Immature natural killer cell (primary cell): ENCODE measurements at regions not wholly inside any gene's neighbourhood (a gene's known extent, or its start where the extent isn't known, plus 50 kb on each side); places are given as distances from the start of the nearest gene placed in this dataset.
"Not testable (repeated sequence)": the region's sequence is repeated elsewhere in the genome, so short reads cannot be mapped to it uniquely, and the experiment has no call there.

Source experiments
- DNase-seq, 3 donors: peaks; one replicate each; pipeline ENCODE4 v3.0.0; 2022; ENCODE audit warnings: mixed read lengths in 1 of 3
- H3K27ac Mint-ChIP-seq, 6 donors: one replicate each; pipeline ENCODE4 v1.8.0; 2020; ENCODE audit warnings: mixed read lengths in 6 of 6, mild to moderate bottlenecking in 5 of 6, inconsistent platforms in 4 of 6, moderate library complexity in 3 of 6
- H3K27me3 Mint-ChIP-seq, 3 donors: one replicate each; pipeline ENCODE4 v1.8.0; 2020 to 2021; ENCODE audit warnings: low read depth in 3 of 3, mild to moderate bottlenecking in 3 of 3, mixed read lengths in 3 of 3, moderate library complexity in 3 of 3, inconsistent platforms in 1 of 3
- H3K36me3 Mint-ChIP-seq, 3 donors: one replicate each; pipeline ENCODE4 v1.8.0; 2020; ENCODE audit warnings: mixed read lengths in 3 of 3, inconsistent platforms in 2 of 3, mild to moderate bottlenecking in 2 of 3
- H3K4me1 Mint-ChIP-seq, 2 donors: one replicate each; pipeline ENCODE4 v1.8.0; 2020; ENCODE audit warnings: inconsistent platforms in 2 of 2, mild to moderate bottlenecking in 2 of 2, mixed read lengths in 2 of 2, moderate library complexity in 1 of 2
- H3K4me3 Mint-ChIP-seq, 5 donors: one replicate each; pipeline ENCODE4 v1.8.0; 2020; ENCODE audit warnings: mild to moderate bottlenecking in 5 of 5, mixed read lengths in 5 of 5, inconsistent platforms in 3 of 5, moderate library complexity in 3 of 5
- H3K9me3 Mint-ChIP-seq, 6 donors: one replicate each; pipeline ENCODE4 v1.8.0; 2020; ENCODE audit warnings: mild to moderate bottlenecking in 6 of 6, mixed read lengths in 6 of 6, inconsistent platforms in 4 of 6, moderate library complexity in 3 of 6

- H3K4me3 Mint-ChIP-seq, H3K4me1 Mint-ChIP-seq, H3K36me3 Mint-ChIP-seq, H3K27ac Mint-ChIP-seq, DNase-seq, H3K27me3 Mint-ChIP-seq: not testable (repeated sequence)
- H3K9me3 Mint-ChIP-seq, result peaks cover 4 to 33% (median 12%) of the 10 kb centered on the region in 6 donors
These were observed 68.7 kb upstream of the ZPLD1 start for GRCh38 chr3:102366116-102366515.

DNA sequence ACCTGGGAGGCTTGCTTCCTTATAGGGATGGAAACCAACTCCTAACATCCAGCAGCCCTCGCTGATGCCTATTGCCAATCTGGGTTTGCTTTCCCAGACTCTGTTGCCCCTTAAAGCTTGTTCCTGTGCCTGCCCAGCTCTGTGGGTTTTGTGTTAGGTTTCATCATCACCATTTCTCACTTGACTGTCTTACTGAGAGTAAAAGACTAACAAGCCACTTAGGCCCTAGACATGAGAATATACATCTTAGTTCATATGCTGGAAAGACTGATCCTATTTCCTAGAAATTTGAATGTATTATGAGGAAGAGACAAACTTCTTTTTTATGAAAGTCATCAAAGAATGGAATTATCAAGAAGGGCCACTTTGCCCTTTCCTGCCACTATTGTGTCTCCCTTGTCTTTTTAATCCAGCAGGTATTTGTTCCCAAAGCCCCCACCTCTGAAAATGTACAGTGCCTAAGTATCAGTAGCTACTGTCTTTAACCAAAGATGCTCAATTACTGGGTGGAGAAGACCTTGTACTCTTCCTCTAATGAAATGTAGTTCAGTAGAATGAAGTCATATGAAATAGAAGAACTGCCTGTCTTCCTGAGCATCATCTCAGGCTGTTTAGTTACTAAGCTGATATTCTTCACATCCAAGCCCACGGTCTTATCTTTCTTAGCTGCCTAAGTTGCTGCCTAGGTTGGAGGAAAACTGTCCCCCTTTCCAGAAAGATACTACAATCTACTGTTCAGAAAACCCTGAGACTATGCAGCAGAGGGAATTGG, 59.8 kb upstream of the ZPLD1 start:
- H3K36me3 Mint-ChIP-seq, result no peaks in the 10 kb centered on the region
- no peaks in the 10 kb centered on the region for H3K4me1 Mint-ChIP-seq
- no peak overlapping the region for H3K27ac Mint-ChIP-seq
- no peak overlapping the region for H3K4me3 Mint-ChIP-seq
- peaks cover 0 to 7% (median 0%) of the 10 kb centered on the region in 6 donors for H3K9me3 Mint-ChIP-seq
- DNase-seq, result no peak
- peaks cover 0 to 2% (median 0%) of the 10 kb centered on the region in 3 donors for H3K27me3 Mint-ChIP-seq

- no peak overlapping the region for H3K27ac Mint-ChIP-seq
- no peak overlapping the region for H3K4me3 Mint-ChIP-seq
- H3K9me3 Mint-ChIP-seq, result peaks cover 0 to 6% (median 0%) of the 10 kb centered on the region in 6 donors
- H3K4me1 Mint-ChIP-seq, result no peaks in the 10 kb centered on the region
- no peak for DNase-seq
- H3K36me3 Mint-ChIP-seq, result no peaks in the 10 kb centered on the region
- peaks cover 0 to 2% (median 2%) of the 10 kb centered on the region in 3 donors for H3K27me3 Mint-ChIP-seq
These were observed 56.6 kb upstream of the ZPLD1 start for GRCh38 chr3:102378216-102378615.

DNA sequence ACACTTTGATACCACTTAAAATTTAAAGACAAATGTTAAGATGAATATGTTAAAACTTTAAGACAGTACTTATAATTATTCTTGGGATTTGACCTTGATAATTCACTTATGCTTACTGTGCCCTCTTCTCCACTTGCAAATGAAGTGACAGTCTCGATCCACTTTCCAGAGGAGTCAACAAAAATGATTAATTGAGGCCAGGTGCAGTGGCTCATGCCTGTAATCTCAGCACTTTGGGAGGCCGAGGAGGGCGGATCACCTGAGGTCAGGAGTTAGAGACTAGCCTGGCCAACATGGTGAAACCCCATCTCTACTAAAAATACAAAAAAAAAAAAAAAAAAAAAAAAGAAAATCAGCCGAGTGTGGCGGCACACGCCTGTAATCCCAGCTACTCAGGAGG, 52.6 kb upstream of the ZPLD1 start:
- H3K27me3 Mint-ChIP-seq, H3K36me3 Mint-ChIP-seq, H3K27ac Mint-ChIP-seq, H3K9me3 Mint-ChIP-seq, H3K4me3 Mint-ChIP-seq, H3K4me1 Mint-ChIP-seq, DNase-seq: not testable (repeated sequence)
